Tibial artery (tissue), 4 donors: ENCODE measurements at regions not wholly inside any gene's neighbourhood (a gene's known extent, or its start where the extent isn't known, plus 50 kb on each side); places are given as distances from the start of the nearest gene placed in this dataset.

Experiments used
- DNase-seq, 2 donors: peaks; one replicate each; pipeline ENCODE4 v3.0.0-alpha.2; 2019
- H3K27ac ChIP-seq, 2 donors: fragments of 200-600 bp; sonication (generic) in 1 of 2; 1 replicate in 1 of 2; 2 replicates in 1 of 2; pipeline ENCODE4 v1.5.1; 2018 to 2019; ENCODE audit warnings: mild to moderate bottlenecking in 1 of 2
- H3K27me3 ChIP-seq, 2 donors: fragments of 200-600 bp; sonication (generic) in 1 of 2; one replicate each; pipeline versions ENCODE4 v1.5.1 to v1.6.0; 2016 to 2019
- H3K36me3 ChIP-seq, 3 donors: fragments of 200-600 bp; sonication (generic) in 2 of 3; one replicate each; pipeline ENCODE4 v1.5.1; 2016 to 2019; ENCODE audit warnings: mild to moderate bottlenecking in 2 of 3
- H3K4me1 ChIP-seq, 4 donors: fragments of 200-600 bp; sonication (generic) in 2 of 4; 1 replicate in 3 of 4; 2 replicates in 1 of 4; pipeline ENCODE4 v1.5.1; 2016 to 2019
- H3K4me3 ChIP-seq, 2 donors: fragments of 200-600 bp; sonication (generic) in 1 of 2; 1 replicate in 1 of 2; 2 replicates in 1 of 2; pipeline ENCODE4 v1.5.1; 2018 to 2019; ENCODE audit warnings: mild to moderate bottlenecking in 2 of 2
- H3K9me3 ChIP-seq, 3 donors: fragments of 200-600 bp; sonication (generic) in 1 of 3; one replicate each; pipeline ENCODE4 v1.5.1; 2016 to 2019
- CTCF ChIP-seq, 2 experiments: fragments of 200-600 bp in 1 of 2; fragments of 450-650 bp in 1 of 2; IDR thresholded peaks; one replicate each; pipeline ENCODE4 v1.5.1; 2017 to 2019; ENCODE audit warnings: antibody characterized with exemption in 2 of 2, mild to moderate bottlenecking in 1 of 2, moderate library complexity in 1 of 2
- intact Hi-C: fragments of 100-400 bp; cut with DNase I; formaldehyde crosslinking; loops from one replicate; pipeline ENCODE4 v1.15.0; 2023; ENCODE audit warnings: low total_unique reads

GRCh38 chr13:111610879-111611278 is 290.4 kb downstream of the TEX29 start:
- Histone ChIP-seq H3K4me1 (no peaks in the 10 kb centered on the region), H3K27me3 (peaks cover 0 to 5% of the 10 kb centered on the region in 2 donors), H3K36me3 (no peaks in the 10 kb centered on the region), H3K4me3 (no peak overlapping the region), H3K27ac (no peak overlapping the region), H3K9me3 (no peaks in the 10 kb centered on the region)
- TF ChIP-seq CTCF (IDR thresholded peaks at IDR 0.05) = no peak
- DNase-seq = no peak
- intact Hi-C loops = no loop called here

GRCh38 chr13:111611651-111612050 is 291.2 kb downstream of the TEX29 start:
- Histone ChIP-seq H3K9me3 (no peaks in the 10 kb centered on the region), H3K4me1 (no peaks in the 10 kb centered on the region), H3K4me3 (no peak overlapping the region), H3K27ac (no peak overlapping the region), H3K27me3 (peaks cover 0 to 4% of the 10 kb centered on the region in 2 donors), H3K36me3 (no peaks in the 10 kb centered on the region)
- DNase-seq = no peak
- intact Hi-C loops = no loop called here
- TF ChIP-seq CTCF (IDR thresholded peaks at IDR 0.05) = no peak

GRCh38 chr13:111612886-111613285 is 292.4 kb downstream of the TEX29 start:
- Histone ChIP-seq H3K4me3 (no peak overlapping the region), H3K27me3 (no peaks in the 10 kb centered on the region), H3K27ac (no peak overlapping the region), H3K36me3 (no peaks in the 10 kb centered on the region), H3K4me1 (no peaks in the 10 kb centered on the region), H3K9me3 (no peaks in the 10 kb centered on the region)
- no peak for DNase-seq
- TF ChIP-seq CTCF (IDR thresholded peaks at IDR 0.05) = no peak
- intact Hi-C loops = no loop called here

GRCh38 chr13:111614009-111614408 is 293.6 kb downstream of the TEX29 start:
- Histone ChIP-seq H3K36me3 (no peaks in the 10 kb centered on the region), H3K9me3 (no peaks in the 10 kb centered on the region), H3K4me3 (no peak overlapping the region), H3K27ac (no peak overlapping the region), H3K4me1 (no peaks in the 10 kb centered on the region), H3K27me3 (peaks cover 0 to 3% of the 10 kb centered on the region in 2 donors)
- TF ChIP-seq CTCF (IDR thresholded peaks at IDR 0.05) = no peak
- no peak for DNase-seq
- intact Hi-C loops = no loop called here

GRCh38 chr13:111614613-111615012 is 294.2 kb downstream of the TEX29 start:
- intact Hi-C loops = no loop called here
- peaks cover 0 to 3% of the 10 kb centered on the region in 2 donors for H3K27me3 ChIP-seq
- TF ChIP-seq CTCF (IDR thresholded peaks at IDR 0.05) = no peak
- H3K36me3 ChIP-seq = no peaks in the 10 kb centered on the region
- H3K4me1 ChIP-seq = no peaks in the 10 kb centered on the region
- H3K4me3 ChIP-seq = no peak overlapping the region
- no peak overlapping the region for H3K27ac ChIP-seq
- no peaks in the 10 kb centered on the region for H3K9me3 ChIP-seq
- DNase-seq = no peak

- H3K4me3 ChIP-seq = no peak overlapping the region
- peaks cover 0 to 9% of the 10 kb centered on the region in 2 donors for H3K27me3 ChIP-seq
- no peaks in the 10 kb centered on the region for H3K9me3 ChIP-seq
- no peaks in the 10 kb centered on the region for H3K4me1 ChIP-seq
- H3K36me3 ChIP-seq = no peaks in the 10 kb centered on the region
- intact Hi-C loops = no loop called here
- no peak overlapping the region for H3K27ac ChIP-seq
- no peak for DNase-seq
- TF ChIP-seq CTCF (IDR thresholded peaks at IDR 0.05) = no peak
These were observed 295.8 kb downstream of the TEX29 start for GRCh38 chr13:111616203-111616602.
